NCI-H2029 (cell line): ENCODE measurements at regions not wholly inside any gene's neighbourhood (a gene's known extent, or its start where the extent isn't known, plus 50 kb on each side); places are given as distances from the start of the nearest gene placed in this dataset.
"Not testable (repeated sequence)": the region's sequence is repeated elsewhere in the genome, so short reads cannot be mapped to it uniquely, and the experiment has no call there.

Experiments
- DNase-seq: peaks from one replicate; lab custom pipeline; 2025; lab: John Stamatoyannopoulos, UW

GRCh38 chr4:149986917-149987316 lies 91.3 kb upstream of the DCLK2 start:
- no peak for DNase-seq

GRCh38 chr4:149987330-149988086 lies 90.7 kb upstream of the DCLK2 start:
- DNase-seq: peak; percentile 34

- DNase-seq: no peak
Observed at GRCh38 chr4:149988087-149988410, 90.2 kb upstream of the DCLK2 start.

GRCh38 chr4:149993030-149993429 lies 85.2 kb upstream of the DCLK2 start:
- DNase-seq: no peak

GRCh38 chr4:149995134-149995756 lies 83.0 kb upstream of the DCLK2 start:
- no peak for DNase-seq

GRCh38 chr4:149997881-149998421 lies 80.3 kb upstream of the DCLK2 start:
- DNase-seq: peak; percentile 19

- peak; percentile 13 for DNase-seq
Observed at GRCh38 chr4:149999485-150000074, 78.7 kb upstream of the DCLK2 start.

GRCh38 chr4:150001815-150002214 lies 76.4 kb upstream of the DCLK2 start:
- no peak for DNase-seq

GRCh38 chr4:150002561-150002960 lies 75.7 kb upstream of the DCLK2 start:
- DNase-seq: no peak

- no peak for DNase-seq
Observed at GRCh38 chr4:150004481-150004880, 73.8 kb upstream of the DCLK2 start.

GRCh38 chr4:150005537-150005936 lies 72.7 kb upstream of the DCLK2 start:
- no peak for DNase-seq

- DNase-seq: peak; percentile 0
Observed at GRCh38 chr4:150006197-150006596, 72.0 kb upstream of the DCLK2 start.

- no peak for DNase-seq
Observed at GRCh38 chr4:150007512-150007911, 70.7 kb upstream of the DCLK2 start.

- no peak for DNase-seq
Observed at GRCh38 chr4:150008546-150008945, 69.7 kb upstream of the DCLK2 start.

- DNase-seq: no peak
Observed at GRCh38 chr4:150009533-150009932, 68.7 kb upstream of the DCLK2 start.

GRCh38 chr4:150010525-150011126 lies 67.6 kb upstream of the DCLK2 start:
- peak; percentile 22 for DNase-seq

- DNase-seq: no peak
Observed at GRCh38 chr4:150012851-150013360, 65.3 kb upstream of the DCLK2 start.

- not testable (repeated sequence) for DNase-seq
Observed at GRCh38 chr4:150015910-150016309, 62.3 kb upstream of the DCLK2 start.

GRCh38 chr4:150016621-150017020 lies 61.6 kb upstream of the DCLK2 start:
- not testable (repeated sequence) for DNase-seq

GRCh38 chr4:150018257-150018656 lies 60.0 kb upstream of the DCLK2 start:
- DNase-seq: no peak

- DNase-seq: no peak
Observed at GRCh38 chr4:150021483-150021882, 56.8 kb upstream of the DCLK2 start.

- no peak for DNase-seq
Observed at GRCh38 chr4:150023489-150023888, 54.8 kb upstream of the DCLK2 start.

GRCh38 chr4:150026987-150027386 lies 51.3 kb upstream of the DCLK2 start:
- not testable (repeated sequence) for DNase-seq
